ENCODE measurements at regions not wholly inside any gene's neighbourhood (a gene's known extent, or its start where the extent isn't known, plus 50 kb on each side); places are given as distances from the start of the nearest gene placed in this dataset.

DNA sequence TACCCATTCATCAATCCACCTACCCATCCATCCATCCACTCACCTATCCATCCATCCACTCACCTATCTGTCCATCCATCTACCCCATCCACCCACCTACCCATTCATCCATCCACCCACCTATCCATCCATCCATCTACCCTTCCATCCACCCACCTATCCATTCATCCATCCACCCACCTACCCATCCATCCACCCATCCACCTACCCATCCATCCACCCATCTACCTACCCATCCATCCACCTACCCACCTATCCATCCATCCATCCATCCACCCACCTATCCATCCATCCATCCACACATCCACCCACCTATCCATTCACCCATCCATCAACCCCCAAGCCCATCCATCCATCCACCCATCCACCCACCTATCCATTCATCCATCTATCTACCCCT, 267.1 kb downstream of the MRTFB start:
- no peak overlapping the region for H2AFZ ChIP-seq (ENCODE audit: low read depth)
- H3K9ac ChIP-seq, result no peak overlapping the region
- no peaks in the 10 kb centered on the region for H3K79me2 ChIP-seq (ENCODE audit: insufficient read depth, low read depth)
- TF ChIP-seq, protein P1, sequence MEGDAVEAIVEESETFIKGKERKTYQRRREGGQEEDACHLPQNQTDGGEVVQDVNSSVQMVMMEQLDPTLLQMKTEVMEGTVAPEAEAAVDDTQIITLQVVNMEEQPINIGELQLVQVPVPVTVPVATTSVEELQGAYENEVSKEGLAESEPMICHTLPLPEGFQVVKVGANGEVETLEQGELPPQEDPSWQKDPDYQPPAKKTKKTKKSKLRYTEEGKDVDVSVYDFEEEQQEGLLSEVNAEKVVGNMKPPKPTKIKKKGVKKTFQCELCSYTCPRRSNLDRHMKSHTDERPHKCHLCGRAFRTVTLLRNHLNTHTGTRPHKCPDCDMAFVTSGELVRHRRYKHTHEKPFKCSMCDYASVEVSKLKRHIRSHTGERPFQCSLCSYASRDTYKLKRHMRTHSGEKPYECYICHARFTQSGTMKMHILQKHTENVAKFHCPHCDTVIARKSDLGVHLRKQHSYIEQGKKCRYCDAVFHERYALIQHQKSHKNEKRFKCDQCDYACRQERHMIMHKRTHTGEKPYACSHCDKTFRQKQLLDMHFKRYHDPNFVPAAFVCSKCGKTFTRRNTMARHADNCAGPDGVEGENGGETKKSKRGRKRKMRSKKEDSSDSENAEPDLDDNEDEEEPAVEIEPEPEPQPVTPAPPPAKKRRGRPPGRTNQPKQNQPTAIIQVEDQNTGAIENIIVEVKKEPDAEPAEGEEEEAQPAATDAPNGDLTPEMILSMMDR (conservative IDR thresholded peaks at IDR 0.05; ENCODE audit: low read depth, low read length), result no peak
- H3K36me3 ChIP-seq (ENCODE audit: insufficient read depth), result no peaks in the 10 kb centered on the region
- H3K4me2 ChIP-seq, result no peak overlapping the region
- H3K27me3 ChIP-seq (ENCODE audit: insufficient read depth, low read depth), result no peaks in the 10 kb centered on the region
- no peaks in the 10 kb centered on the region for H3K4me1 ChIP-seq (ENCODE audit: low read depth, poor library complexity, severe bottlenecking)
- no peak overlapping the region for H3K4me3 ChIP-seq (IDR thresholded peaks at IDR 0.05; ENCODE audit: insufficient read depth, low read depth, low read length)
- H4K20me1 ChIP-seq (ENCODE audit: insufficient read depth), result no peaks in the 10 kb centered on the region
- H3K27ac ChIP-seq, result no peak overlapping the region

DNA sequence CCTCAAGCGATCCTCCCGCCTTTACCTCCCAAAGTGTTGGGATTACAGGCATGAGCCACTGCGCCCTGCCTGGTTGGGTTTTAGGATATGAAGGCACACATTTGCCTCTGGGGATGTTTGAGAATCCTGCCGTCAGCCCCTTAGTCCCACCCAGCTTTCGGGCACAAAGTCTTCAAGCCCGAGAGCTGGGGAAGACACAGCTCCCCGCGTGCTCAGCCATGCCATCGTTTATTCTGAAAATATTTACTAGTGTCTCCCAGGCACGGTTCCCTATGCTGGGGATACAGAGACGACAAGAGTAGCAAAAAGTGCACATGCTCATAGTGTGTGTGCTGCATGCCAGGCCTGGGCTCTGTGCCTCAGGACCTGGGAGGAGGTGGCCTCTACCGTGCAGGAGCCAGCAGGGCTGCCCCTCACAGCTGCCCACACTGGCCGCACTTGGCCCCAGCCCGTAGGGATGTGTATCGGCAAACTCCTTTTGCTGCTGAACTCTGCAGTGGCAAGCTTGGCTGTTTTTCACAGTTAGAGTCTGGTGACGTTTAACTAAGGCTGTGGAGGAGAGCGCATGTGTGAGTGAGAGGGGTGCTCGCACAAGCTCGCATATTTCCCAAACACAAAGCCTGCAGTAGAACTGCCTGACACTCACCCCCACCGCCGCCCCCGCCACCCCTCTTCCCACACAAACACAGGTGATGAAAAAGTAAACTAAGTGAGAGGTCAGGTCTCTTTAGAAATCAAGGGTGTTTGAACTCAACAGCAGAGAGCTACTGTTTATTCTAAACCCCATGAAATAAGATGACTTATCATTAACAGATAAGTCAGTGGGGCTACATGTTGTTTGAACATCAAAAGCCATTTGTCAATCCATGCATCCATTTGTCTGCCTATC, 266.4 kb downstream of the MRTFB start:
- Histone ChIP-seq H4K20me1 (ENCODE audit: insufficient read depth) (no peaks in the 10 kb centered on the region), H3K79me2 (ENCODE audit: insufficient read depth, low read depth) (no peaks in the 10 kb centered on the region), H3K9ac (no peak overlapping the region), H3K4me2 (no peak overlapping the region), H3K27ac (no peak overlapping the region), H3K4me1 (ENCODE audit: low read depth, poor library complexity, severe bottlenecking) (no peaks in the 10 kb centered on the region), H3K36me3 (ENCODE audit: insufficient read depth) (no peaks in the 10 kb centered on the region), H2AFZ (ENCODE audit: low read depth) (no peak overlapping the region), H3K27me3 (ENCODE audit: insufficient read depth, low read depth) (no peaks in the 10 kb centered on the region), H3K4me3 (IDR thresholded peaks at IDR 0.05; ENCODE audit: insufficient read depth, low read depth, low read length) (no peak overlapping the region)
- TF ChIP-seq, protein P1 (conservative IDR thresholded peaks at IDR 0.05; ENCODE audit: low read depth, low read length), result no peak

DNA sequence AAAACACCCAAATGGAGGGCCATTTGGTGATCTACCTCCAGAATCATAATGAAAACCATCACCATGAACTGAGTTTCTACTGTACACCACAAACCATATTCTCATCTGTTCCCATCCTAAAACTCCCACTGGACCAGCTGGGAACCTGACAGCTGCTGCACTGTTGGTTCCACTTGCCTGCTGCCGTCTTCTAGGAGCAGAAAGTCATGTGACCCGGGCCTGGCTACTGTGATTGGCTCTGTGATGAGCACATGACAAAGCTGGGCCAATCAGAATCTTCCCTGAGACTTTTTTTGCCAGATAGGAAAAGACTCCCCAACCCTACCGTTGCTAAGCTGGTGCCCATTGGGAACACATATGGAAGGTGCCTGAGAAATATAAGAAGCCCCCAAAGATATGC, 264.2 kb downstream of the MRTFB start:
- Histone ChIP-seq H3K27ac (no peak overlapping the region), H3K4me3 (IDR thresholded peaks at IDR 0.05; ENCODE audit: insufficient read depth, low read depth, low read length) (no peak overlapping the region), H3K4me2 (no peak overlapping the region), H3K27me3 (ENCODE audit: insufficient read depth, low read depth) (no peaks in the 10 kb centered on the region), H3K9ac (no peak overlapping the region), H3K79me2 (ENCODE audit: insufficient read depth, low read depth) (no peaks in the 10 kb centered on the region), H3K36me3 (ENCODE audit: insufficient read depth) (no peaks in the 10 kb centered on the region), H4K20me1 (ENCODE audit: insufficient read depth) (no peaks in the 10 kb centered on the region), H2AFZ (ENCODE audit: low read depth) (no peak overlapping the region), H3K4me1 (ENCODE audit: low read depth, poor library complexity, severe bottlenecking) (no peaks in the 10 kb centered on the region)
- TF ChIP-seq, protein P1 (conservative IDR thresholded peaks at IDR 0.05; ENCODE audit: low read depth, low read length), result no peak

DNA sequence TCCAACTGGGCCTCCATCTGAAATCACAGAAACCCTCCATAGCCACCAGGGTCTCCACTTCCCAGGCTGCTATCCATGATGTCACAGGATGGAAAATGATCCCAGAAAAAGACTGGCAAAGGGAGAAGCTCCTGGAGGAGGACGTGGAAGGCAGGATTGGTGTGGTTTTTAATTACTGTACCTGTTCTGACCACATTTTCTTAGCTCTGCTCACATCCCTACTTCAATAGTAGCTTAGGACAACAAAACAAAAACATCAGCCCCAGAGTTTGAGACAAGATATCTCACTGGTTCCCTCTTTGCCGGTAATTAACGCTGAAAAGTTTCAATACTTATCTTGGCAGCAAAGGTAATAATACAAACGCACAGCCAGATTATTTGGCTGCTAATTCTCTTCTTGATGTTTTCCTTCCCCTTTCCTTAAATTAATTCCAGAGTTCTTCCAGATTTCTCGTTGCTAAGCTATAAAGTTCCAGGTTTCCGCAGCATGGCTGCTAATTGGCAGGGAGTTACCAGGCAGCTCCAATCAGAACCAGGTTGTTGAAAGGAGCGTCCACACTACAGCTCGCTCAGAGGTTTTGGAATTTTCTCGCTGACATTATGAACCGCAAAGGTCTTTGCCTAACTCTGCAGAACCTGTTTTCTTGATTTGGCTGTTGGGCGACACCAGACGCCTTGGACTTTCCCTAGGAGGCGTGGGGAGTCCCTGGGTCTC, 263.4 kb downstream of the MRTFB start:
- Histone ChIP-seq H3K4me2 (no peak overlapping the region), H4K20me1 (ENCODE audit: insufficient read depth) (no peaks in the 10 kb centered on the region), H3K4me1 (ENCODE audit: low read depth, poor library complexity, severe bottlenecking) (no peaks in the 10 kb centered on the region), H2AFZ (ENCODE audit: low read depth) (no peak overlapping the region), H3K4me3 (IDR thresholded peaks at IDR 0.05; ENCODE audit: insufficient read depth, low read depth, low read length) (no peak overlapping the region), H3K36me3 (ENCODE audit: insufficient read depth) (no peaks in the 10 kb centered on the region), H3K9ac (no peak overlapping the region), H3K79me2 (ENCODE audit: insufficient read depth, low read depth) (no peaks in the 10 kb centered on the region), H3K27me3 (ENCODE audit: insufficient read depth, low read depth) (no peaks in the 10 kb centered on the region), H3K27ac (no peak overlapping the region)
- TF ChIP-seq, protein P1 (conservative IDR thresholded peaks at IDR 0.05; ENCODE audit: low read depth, low read length), result no peak

All from KMS-11 (cell line).